Stomach (tissue), 8 donors: ENCODE measurements at regions not wholly inside any gene's neighbourhood (a gene's known extent, or its start where the extent isn't known, plus 50 kb on each side); places are given as distances from the start of the nearest gene placed in this dataset.

Source experiments
- DNase-seq, 2 donors: peaks; one replicate each; pipeline versions ENCODE4 v3.0.0 to v3.0.0-alpha.2; 2013 to 2019
- H3K27ac ChIP-seq, 5 donors: fragments of 200-600 bp in 4 of 5; sonication (generic) in 4 of 5; one replicate each; pipeline ENCODE4 v1.5.1; 2013 to 2019; ENCODE audit warnings: mild to moderate bottlenecking in 1 of 5, moderate library complexity in 1 of 5
- H3K27me3 ChIP-seq, 3 donors: fragments of 200-600 bp; sonication (generic); one replicate each; pipeline ENCODE4 v1.5.1; 2017 to 2019; ENCODE audit warnings: mixed run types in 1 of 3
- H3K36me3 ChIP-seq, 4 donors: fragments of 200-600 bp; sonication (generic); 1 replicate in 3 of 4; 2 replicates in 1 of 4; pipeline ENCODE4 v1.5.1; 2016 to 2019
- H3K4me1 ChIP-seq, 4 donors: fragments of 200-600 bp; sonication (generic); one replicate each; pipeline ENCODE4 v1.5.1; 2016 to 2019
- H3K4me3 ChIP-seq, 4 donors: fragments of 200-600 bp; sonication (generic) in 3 of 4; one replicate each; pipeline ENCODE4 v1.5.1; 2016 to 2019; ENCODE audit warnings: mild to moderate bottlenecking in 1 of 4
- H3K9me3 ChIP-seq, 4 donors: fragments of 200-600 bp; sonication (generic); one replicate each; pipeline ENCODE4 v1.5.1; 2016 to 2019
- CTCF ChIP-seq, 7 experiments: fragments of 450-650 bp in 4 of 7; fragments of 200-600 bp in 3 of 7; sonication (generic) in 3 of 7; IDR thresholded peaks; one replicate each; pipeline ENCODE4 v1.5.1; 2016 to 2019; ENCODE audit warnings: antibody characterized with exemption in 7 of 7, control low read depth in 2 of 7, mild to moderate bottlenecking in 1 of 7
- EP300 ChIP-seq: sonication (generic); formaldehyde crosslinking; IDR thresholded peaks from one replicate; pipeline ENCODE4 v1.6.1; 2017; ENCODE audit warnings: antibody characterized with exemption
- POLR2A ChIP-seq, 4 donors: fragments of 450-650 bp; IDR thresholded peaks; one replicate each; pipeline ENCODE4 v1.6.1; 2016; ENCODE audit warnings: antibody characterized with exemption in 4 of 4, control low read depth in 2 of 4, mild to moderate bottlenecking in 1 of 4, moderate library complexity in 1 of 4
- POLR2AphosphoS5 ChIP-seq, 3 donors: sonication (generic); formaldehyde crosslinking; IDR thresholded peaks; one replicate each; pipeline ENCODE4 v1.6.1; 2016; ENCODE audit warnings: antibody characterized with exemption in 3 of 3
- WGBS, 5 donors: extraction: QIAGEN DNeasy Blood & Tissue Kit in 3 of 5; methylation state at CpG; one replicate each; pipeline versions ENCODE4 v1.1.5 to v1.1.7; 2013 to 2018; 5-methylcytosine and 5-hydroxymethylcytosine counted together
- intact Hi-C: fragments of 100-400 bp; cut with DNase I; formaldehyde crosslinking; loops from one replicate; pipeline ENCODE4 v1.15.1; 2023; ENCODE audit warnings: low total_unique reads
- donor health status: healthy with polysubstance abuse.
- donor health status: Bipolar disorder and iron deficiency.
- donor health status: healthy.

- 60 to 85% (median 81%) methylated on average over 2 of the region's 2 CpGs for WGBS, 5 donors
- no peak for DNase-seq
- H3K4me3 ChIP-seq: no peak overlapping the region
These were observed 1093.5 kb downstream of the PLA2G4A start for GRCh38 chr1:187922255-187922654.

GRCh38 chr1:187924252-187924651 lies 1095.5 kb downstream of the PLA2G4A start:
- Histone ChIP-seq H3K4me3 (no peak overlapping the region), H3K4me1 (no peaks in the 10 kb centered on the region), H3K27ac (no peak overlapping the region), H3K36me3 (no peaks in the 10 kb centered on the region), H3K27me3 (no peaks in the 10 kb centered on the region), H3K9me3 (no peaks in the 10 kb centered on the region)
- no peak for DNase-seq
- TF ChIP-seq POLR2AphosphoS5 (IDR thresholded peaks at IDR 0.05): no peak
- no peak for TF ChIP-seq CTCF (IDR thresholded peaks at IDR 0.05)
- TF ChIP-seq EP300: no peak
- no peak for TF ChIP-seq POLR2A (IDR thresholded peaks at IDR 0.05)
- intact Hi-C loops: no loop called here
- 58 to 75% (median 71%) methylated on average over 3 of the region's 3 CpGs for WGBS, 5 donors

More at GRCh38 chr1:187922255-187922654, 1093.5 kb downstream of the PLA2G4A start:
- intact Hi-C loops: no loop called here
- Histone ChIP-seq H3K27ac (no peak overlapping the region), H3K27me3 (no peaks in the 10 kb centered on the region), H3K36me3 (no peaks in the 10 kb centered on the region), H3K9me3 (no peaks in the 10 kb centered on the region), H3K4me1 (no peaks in the 10 kb centered on the region)
- TF ChIP-seq EP300 (no peak), POLR2AphosphoS5 (IDR thresholded peaks at IDR 0.05) (no peak)

GRCh38 chr1:187928288-187928687 lies 1099.5 kb downstream of the PLA2G4A start:
- no peaks in the 10 kb centered on the region for H3K4me1 ChIP-seq
- H3K4me3 ChIP-seq: no peak overlapping the region
- H3K36me3 ChIP-seq: no peaks in the 10 kb centered on the region
- DNase-seq: peak in 1 of 2 donors; percentile 54
- intact Hi-C loops: no loop called here
- WGBS, 5 donors: 13 to 30% (median 22%) methylated on average over 4 of the region's 4 CpGs
- no peaks in the 10 kb centered on the region for H3K27me3 ChIP-seq
- no peak overlapping the region for H3K27ac ChIP-seq
- H3K9me3 ChIP-seq: no peaks in the 10 kb centered on the region
- TF ChIP-seq CTCF (IDR thresholded peaks at IDR 0.05): no peak
- no peak for TF ChIP-seq EP300
- no peak for TF ChIP-seq POLR2AphosphoS5 (IDR thresholded peaks at IDR 0.05)
- no peak for TF ChIP-seq POLR2A (IDR thresholded peaks at IDR 0.05)

- no peak for TF ChIP-seq POLR2AphosphoS5 (IDR thresholded peaks at IDR 0.05)
- TF ChIP-seq CTCF (IDR thresholded peaks at IDR 0.05): no peak
- TF ChIP-seq POLR2A (IDR thresholded peaks at IDR 0.05): no peak
- no peak for TF ChIP-seq EP300
- Histone ChIP-seq H3K27ac (no peak overlapping the region), H3K27me3 (no peaks in the 10 kb centered on the region), H3K4me3 (no peak overlapping the region), H3K9me3 (no peaks in the 10 kb centered on the region), H3K36me3 (no peaks in the 10 kb centered on the region), H3K4me1 (no peaks in the 10 kb centered on the region)
- DNase-seq: no peak
- WGBS, 5 donors: 26 to 45% (median 40%) methylated on average over 2 of the region's 2 CpGs
- intact Hi-C loops: no loop called here
These were observed 1099.9 kb downstream of the PLA2G4A start for GRCh38 chr1:187928696-187929095.

- no peaks in the 10 kb centered on the region for H3K27me3 ChIP-seq
- H3K4me3 ChIP-seq: no peak overlapping the region
- H3K9me3 ChIP-seq: no peaks in the 10 kb centered on the region
- no peaks in the 10 kb centered on the region for H3K36me3 ChIP-seq
- no peak overlapping the region for H3K27ac ChIP-seq
- no peak for TF ChIP-seq CTCF (IDR thresholded peaks at IDR 0.05)
- no peak for TF ChIP-seq POLR2AphosphoS5 (IDR thresholded peaks at IDR 0.05)
- TF ChIP-seq EP300: no peak
- TF ChIP-seq POLR2A (IDR thresholded peaks at IDR 0.05): no peak
- no peak for DNase-seq
- intact Hi-C loops: no loop called here
- H3K4me1 ChIP-seq: no peaks in the 10 kb centered on the region
- 63 to 69% (median 68%) methylated on average over 7 of the region's 7 CpGs for WGBS, 5 donors
These were observed 1103.0 kb downstream of the PLA2G4A start for GRCh38 chr1:187931776-187932175.
